GM12878 (cell line): ENCODE measurements at regions not wholly inside any gene's neighbourhood (a gene's known extent, or its start where the extent isn't known, plus 50 kb on each side); places are given as distances from the start of the nearest gene placed in this dataset.

ENCODE experiments used
- ATAC-seq: fragments of 200-7000 bp; cut with Tn5 transposase; 3 replicates; pipeline ENCODE4 v1.9.1; 2020; ENCODE audit warnings: mild to moderate bottlenecking, moderate library complexity
- BruUV-seq: library from RNA; stranded (reverse); fragments of 400-500 nt; replicated peaks from 2 replicates; lab custom pipeline; 2021; lab: Mats Ljungman, UMichigan
- CTCF ChIA-PET: fragments of 300-600 bp; sonication (Branson Sonifier 250); formaldehyde crosslinking; extraction: SDS; loops from one replicate; lab custom pipeline; 2021; ENCODE audit warnings: inconsistent platforms; lab: Yijun Ruan, JAX
- POLR2A ChIA-PET: fragments of 350-600 bp; formaldehyde crosslinking; extraction: SDS; loops from one replicate; lab custom pipeline; 2021; ENCODE audit warnings: inconsistent platforms; lab: Charles Lee
- RAD21 ChIA-PET: fragments of 300-600 bp; sonication (Branson Sonifier 250); formaldehyde crosslinking; loops from one replicate; lab custom pipeline; 2023; ENCODE audit warnings: antibody characterized with exemption; ENCODE audit not compliant: unreplicated experiment; lab: Charles Lee
- SMC1A ChIA-PET: fragments of 300-600 bp; sonication (Branson Sonifier 250); formaldehyde crosslinking; loops from one replicate; lab custom pipeline; 2023; ENCODE audit not compliant: unreplicated experiment, uncharacterized antibody; lab: Charles Lee
- DNase-seq: peaks from one replicate; pipeline ENCODE4 v3.0.0-alpha.2; 2011; ENCODE audit warnings: low read depth, low spot score
- FAIRE-seq: peaks from 3 replicates; lab custom pipeline; 2011; peaks lifted over from hg19 to GRCh38; lab: Jason Lieb, UNC
- H2AFZ ChIP-seq: 2 replicates; pipeline ENCODE4 v1.6.0; 2011; ENCODE audit warnings: low read depth, low read length, control low read depth; ENCODE audit not compliant: control insufficient read depth
- H3K27ac ChIP-seq: 2 replicates; pipeline ENCODE4 v1.5.1; 2011; ENCODE audit warnings: control low read depth; ENCODE audit not compliant: control insufficient read depth, insufficient read depth
- H3K27me3 ChIP-seq, 2 experiments: replicated peaks in 1 of 2; 2 replicates each; pipeline versions ENCODE4 v1.6.0 to v1.6.1; 2011; ENCODE audit warnings: low read length in 1 of 2; ENCODE audit not compliant: control insufficient read depth in 2 of 2, insufficient read depth in 2 of 2
- H3K36me3 ChIP-seq, 2 experiments: 2 replicates each; pipeline ENCODE4 v1.5.1; 2011; ENCODE audit warnings: low read length in 1 of 2; ENCODE audit not compliant: control insufficient read depth in 2 of 2, insufficient read depth in 2 of 2
- H3K4me1 ChIP-seq: 2 replicates; pipeline ENCODE4 v1.6.1; 2011; ENCODE audit warnings: mild to moderate bottlenecking, low read length, moderate library complexity, mixed read lengths; ENCODE audit not compliant: control insufficient read depth, insufficient read depth
- H3K4me2 ChIP-seq: 2 replicates; pipeline ENCODE4 v1.6.0; 2011; ENCODE audit warnings: control low read depth; ENCODE audit not compliant: control insufficient read depth, insufficient read depth
- H3K4me3 ChIP-seq: fragments of 200-600 bp; sonication (generic); 2 replicates; pipeline ENCODE4 v1.5.1; 2016
- H3K79me2 ChIP-seq: 2 replicates; pipeline ENCODE4 v1.6.0; 2011; ENCODE audit warnings: low read length; ENCODE audit not compliant: control insufficient read depth, insufficient read depth
- H3K9ac ChIP-seq: 2 replicates; pipeline ENCODE4 v1.8.0; 2011; ENCODE audit warnings: low read length, control low read depth, mixed read lengths; ENCODE audit not compliant: control insufficient read depth, insufficient read depth
- H3K9me3 ChIP-seq: replicated peaks from 3 replicates; pipeline ENCODE4 v1.5.1; 2011; ENCODE audit warnings: mild to moderate bottlenecking, low read length; ENCODE audit not compliant: control insufficient read depth, insufficient read depth
- H4K20me1 ChIP-seq: 2 replicates; pipeline ENCODE4 v1.6.0; 2011; ENCODE audit not compliant: control insufficient read depth, insufficient read depth
- BRCA1 ChIP-seq: IDR thresholded peaks from 2 replicates; pipeline ENCODE4 v1.6.1; 2011; ENCODE audit warnings: low read depth, low read length, improper control_type of control experiment
- CEBPZ ChIP-seq: fragments of 150-350 bp; IDR thresholded peaks from 2 replicates; pipeline ENCODE4 v1.6.1; 2016; ENCODE audit warnings: low read depth, low read length
- E2F4 ChIP-seq: IDR thresholded peaks from 2 replicates; pipeline ENCODE4 v1.6.1; 2012; ENCODE audit warnings: low read depth, low read length, improper control_type of control experiment
- ESRRA ChIP-seq: IDR thresholded peaks from 2 replicates; pipeline ENCODE4 v1.6.1; 2012; ENCODE audit warnings: mild to moderate bottlenecking, low read length, improper control_type of control experiment
- ETV6 ChIP-seq, 2 experiments: fragments of 450-650 bp in 1 of 2; IDR thresholded peaks in 1 of 2; conservative IDR thresholded peaks in 1 of 2; 2 replicates each; pipeline ENCODE4 v1.6.1; 2014; ENCODE audit warnings: antibody characterized with exemption in 1 of 2, borderline replicate concordance in 1 of 2, low read depth in 1 of 2, mild to moderate bottlenecking in 1 of 2, moderate library complexity in 1 of 2
- MYB ChIP-seq: fragments of 150-350 bp; IDR thresholded peaks from 2 replicates; pipeline ENCODE4 v1.6.1; 2014; ENCODE audit warnings: mild to moderate bottlenecking, low read depth, low read length, borderline replicate concordance
- RELA ChIP-seq: fragments of 450-650 bp; IDR thresholded peaks from 2 replicates; pipeline ENCODE4 v1.8.0; 2014; ENCODE audit warnings: borderline replicate concordance; ENCODE audit not compliant: partially characterized antibody
- RUNX3 ChIP-seq: IDR thresholded peaks from 2 replicates; pipeline ENCODE4 v1.6.1; 2012; ENCODE audit warnings: low read length, inconsistent platforms
- TCF7 ChIP-seq: IDR thresholded peaks from 2 replicates; pipeline ENCODE4 v1.6.1; 2014; ENCODE audit warnings: antibody characterized with exemption, borderline replicate concordance
- ZNF274 ChIP-seq: IDR thresholded peaks from one replicate; pipeline ENCODE4 v1.8.0; 2011; ENCODE audit not compliant: insufficient read length, insufficient read depth
- WGBS: methylation state at CpG from one replicate; pipeline ENCODE4 v1.1.6; 2016; ENCODE audit warnings: low lambda C conversion rate; ENCODE audit not compliant: insufficient replicate concordance, insufficient coverage; ENCODE audit errors: missing lambda C conversion rate; 5-methylcytosine and 5-hydroxymethylcytosine counted together
- in situ Hi-C: fragments of 300-500 bp; cut with MboI; formaldehyde crosslinking; loops from 9 replicates; pipeline ENCODE4 v1.14.3; 2018; ENCODE audit warnings: mixed read lengths
- intact Hi-C: fragments of 100-400 bp; cut with micrococcal nuclease; formaldehyde crosslinking; loops from one replicate; pipeline ENCODE4 v1.14.2; 2022; ENCODE audit not compliant: unreplicated experiment
- TF ChIP-seq, protein P1 (sequence below): fragments of 450-650 bp; conservative IDR thresholded peaks from 2 replicates; pipeline ENCODE4 v1.6.1; 2017; ENCODE audit warnings: mild to moderate bottlenecking, moderate library complexity
- TF ChIP-seq, protein P2 (sequence below): IDR thresholded peaks from 2 replicates; pipeline ENCODE4 v1.6.1; 2012; ENCODE audit warnings: mild to moderate bottlenecking, low read depth, low read length

DNA sequence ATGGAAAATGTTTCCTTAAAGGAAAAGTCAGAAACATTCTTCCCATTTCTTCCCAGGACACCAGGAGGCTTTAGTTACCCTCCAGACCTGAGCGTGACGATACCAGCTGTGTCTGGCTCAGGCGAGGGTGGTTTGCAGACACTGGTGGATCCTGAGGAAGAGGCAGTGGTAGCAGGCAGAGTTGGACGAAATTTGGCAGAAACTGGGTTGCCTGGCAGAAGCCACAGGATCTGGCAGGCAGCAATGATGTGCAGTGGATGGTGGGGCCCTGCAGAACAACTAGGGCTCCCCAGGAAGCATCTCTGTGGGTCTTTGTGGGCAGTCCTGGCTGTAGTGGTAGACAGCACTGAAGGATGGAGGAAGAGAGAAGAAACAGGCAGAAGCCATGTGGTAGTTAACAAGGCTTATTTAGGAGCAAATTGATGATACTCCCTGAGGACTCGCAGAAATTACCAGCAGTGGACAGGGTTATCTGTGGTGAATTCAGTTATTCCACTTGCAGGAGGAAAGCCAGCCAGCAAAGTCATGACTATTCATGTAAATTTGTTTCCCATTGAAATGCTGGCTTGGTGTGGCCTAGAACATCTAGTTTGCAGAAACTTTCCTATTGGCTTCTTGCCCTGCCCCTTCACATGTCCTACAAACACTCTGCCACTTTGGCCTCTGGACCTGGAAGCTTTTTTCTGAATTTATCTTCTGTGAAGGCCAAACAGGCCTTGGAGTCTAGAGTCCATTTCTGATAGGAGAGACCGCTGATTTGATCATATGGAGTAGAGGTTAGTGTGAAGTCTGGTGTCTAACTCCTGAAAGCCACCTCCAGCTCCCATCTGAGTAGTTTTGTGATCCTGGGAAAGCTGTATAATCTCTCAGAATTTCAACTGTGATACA lies 212.0 kb downstream of the DMRT2 start:
- ChIA-PET POLR2A (no interaction called here), RAD21 (interaction anchor here (0.6 to 0.9 kb wide), 2 partner anchors 119 to 162 kb away, joined by 3 read pairs; no protein-coding TSS in a partner anchor), CTCF (interaction anchor here (0.8 to 1.6 kb wide), 3 partner anchors 8 to 26 kb away, joined by 3 read pairs; no protein-coding TSS in a partner anchor), SMC1A (interaction anchor here (0.9 to 1.4 kb wide), 4 partner anchors 22 to 208 kb away, joined by 3 to 6 read pairs (median 4); no protein-coding TSS in a partner anchor)
- H3K4me2 ChIP-seq = no peak overlapping the region
- H3K36me3 ChIP-seq = no peaks in the 10 kb centered on the region
- no peaks in the 10 kb centered on the region for H3K9me3 ChIP-seq
- H3K9ac ChIP-seq = no peak overlapping the region
- in situ Hi-C loops = no loop called here
- no peaks in the 10 kb centered on the region for H4K20me1 ChIP-seq
- no TSS peak for BruUV-seq
- no peak overlapping the region for H3K27ac ChIP-seq
- H3K79me2 ChIP-seq = no peaks in the 10 kb centered on the region
- 23% methylated on average over 6 of the region's 6 CpGs for WGBS
- FAIRE-seq (no peak), DNase-seq (no peak), ATAC-seq (no peak)
- no peak overlapping the region for H2AFZ ChIP-seq
- no peaks in the 10 kb centered on the region for H3K27me3 ChIP-seq
- no peaks in the 10 kb centered on the region for H3K4me1 ChIP-seq
- intact Hi-C loops = no loop called here
- no peak overlapping the region for H3K4me3 ChIP-seq
- TF ChIP-seq, protein P1, sequence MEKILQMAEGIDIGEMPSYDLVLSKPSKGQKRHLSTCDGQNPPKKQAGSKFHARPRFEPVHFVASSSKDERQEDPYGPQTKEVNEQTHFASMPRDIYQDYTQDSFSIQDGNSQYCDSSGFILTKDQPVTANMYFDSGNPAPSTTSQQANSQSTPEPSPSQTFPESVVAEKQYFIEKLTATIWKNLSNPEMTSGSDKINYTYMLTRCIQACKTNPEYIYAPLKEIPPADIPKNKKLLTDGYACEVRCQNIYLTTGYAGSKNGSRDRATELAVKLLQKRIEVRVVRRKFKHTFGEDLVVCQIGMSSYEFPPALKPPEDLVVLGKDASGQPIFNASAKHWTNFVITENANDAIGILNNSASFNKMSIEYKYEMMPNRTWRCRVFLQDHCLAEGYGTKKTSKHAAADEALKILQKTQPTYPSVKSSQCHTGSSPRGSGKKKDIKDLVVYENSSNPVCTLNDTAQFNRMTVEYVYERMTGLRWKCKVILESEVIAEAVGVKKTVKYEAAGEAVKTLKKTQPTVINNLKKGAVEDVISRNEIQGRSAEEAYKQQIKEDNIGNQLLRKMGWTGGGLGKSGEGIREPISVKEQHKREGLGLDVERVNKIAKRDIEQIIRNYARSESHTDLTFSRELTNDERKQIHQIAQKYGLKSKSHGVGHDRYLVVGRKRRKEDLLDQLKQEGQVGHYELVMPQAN = no peak
- TF ChIP-seq E2F4 (no peak), ESRRA (no peak), MYB (no peak), RUNX3 (no peak), CEBPZ (no peak), TCF7 (no peak), RELA (no peak), BRCA1 (no peak), ETV6 (conservative IDR thresholded peaks at IDR 0.05 in 1 of 2, IDR thresholded peaks at IDR 0.05 in 1 of 2; ENCODE audit: borderline replicate concordance in 1 of 2, low read depth in 1 of 2) (no peak), ZNF274 (no peak)
- TF ChIP-seq, protein P2, sequence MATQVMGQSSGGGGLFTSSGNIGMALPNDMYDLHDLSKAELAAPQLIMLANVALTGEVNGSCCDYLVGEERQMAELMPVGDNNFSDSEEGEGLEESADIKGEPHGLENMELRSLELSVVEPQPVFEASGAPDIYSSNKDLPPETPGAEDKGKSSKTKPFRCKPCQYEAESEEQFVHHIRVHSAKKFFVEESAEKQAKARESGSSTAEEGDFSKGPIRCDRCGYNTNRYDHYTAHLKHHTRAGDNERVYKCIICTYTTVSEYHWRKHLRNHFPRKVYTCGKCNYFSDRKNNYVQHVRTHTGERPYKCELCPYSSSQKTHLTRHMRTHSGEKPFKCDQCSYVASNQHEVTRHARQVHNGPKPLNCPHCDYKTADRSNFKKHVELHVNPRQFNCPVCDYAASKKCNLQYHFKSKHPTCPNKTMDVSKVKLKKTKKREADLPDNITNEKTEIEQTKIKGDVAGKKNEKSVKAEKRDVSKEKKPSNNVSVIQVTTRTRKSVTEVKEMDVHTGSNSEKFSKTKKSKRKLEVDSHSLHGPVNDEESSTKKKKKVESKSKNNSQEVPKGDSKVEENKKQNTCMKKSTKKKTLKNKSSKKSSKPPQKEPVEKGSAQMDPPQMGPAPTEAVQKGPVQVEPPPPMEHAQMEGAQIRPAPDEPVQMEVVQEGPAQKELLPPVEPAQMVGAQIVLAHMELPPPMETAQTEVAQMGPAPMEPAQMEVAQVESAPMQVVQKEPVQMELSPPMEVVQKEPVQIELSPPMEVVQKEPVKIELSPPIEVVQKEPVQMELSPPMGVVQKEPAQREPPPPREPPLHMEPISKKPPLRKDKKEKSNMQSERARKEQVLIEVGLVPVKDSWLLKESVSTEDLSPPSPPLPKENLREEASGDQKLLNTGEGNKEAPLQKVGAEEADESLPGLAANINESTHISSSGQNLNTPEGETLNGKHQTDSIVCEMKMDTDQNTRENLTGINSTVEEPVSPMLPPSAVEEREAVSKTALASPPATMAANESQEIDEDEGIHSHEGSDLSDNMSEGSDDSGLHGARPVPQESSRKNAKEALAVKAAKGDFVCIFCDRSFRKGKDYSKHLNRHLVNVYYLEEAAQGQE = no peak
